OCI-LY3 (cell line): ENCODE measurements at regions not wholly inside any gene's neighbourhood (a gene's known extent, or its start where the extent isn't known, plus 50 kb on each side); places are given as distances from the start of the nearest gene placed in this dataset.

Source experiments
- H2AFZ ChIP-seq: fragments of 200-600, 300-600 bp; shearing (Covaris generic); 2 replicates; pipeline ENCODE4 v1.6.0; 2014; ENCODE audit warnings: antibody characterized with exemption, low read depth, low read length
- H3K27ac ChIP-seq: fragments of 200-600, 300-600 bp; sonication (generic); 2 replicates; pipeline ENCODE4 v1.5.1; 2014; ENCODE audit warnings: mild to moderate bottlenecking, low read length, moderate library complexity, mixed read lengths
- H3K27me3 ChIP-seq: fragments of 200-600, 300-600 bp; sonication (generic); 2 replicates; pipeline ENCODE4 v1.6.1; 2014; ENCODE audit warnings: low read depth, low read length, mixed read lengths
- H3K36me3 ChIP-seq: fragments of 200-600, 300-600 bp; sonication (generic); replicated peaks from 2 replicates; pipeline ENCODE3; 2014; ENCODE audit warnings: low read depth, low read length, mixed read lengths
- H3K4me1 ChIP-seq: fragments of 300-600, 200-600 bp; sonication (generic); 2 replicates; pipeline ENCODE4 v1.6.1; 2014; ENCODE audit warnings: low read length, mixed read lengths
- H3K4me2 ChIP-seq: fragments of 200-600, 300-600 bp; sonication (generic); 2 replicates; pipeline ENCODE4 v1.6.1; 2014; ENCODE audit warnings: low read length, mixed read lengths
- H3K4me3 ChIP-seq: fragments of 300-600, 200-600 bp; sonication (generic); 2 replicates; pipeline ENCODE4 v1.5.1; 2014; ENCODE audit warnings: antibody characterized with exemption, mild to moderate bottlenecking, low read length, moderate library complexity
- H3K79me2 ChIP-seq: fragments of 300-600, 200-600 bp; shearing (Covaris generic); 2 replicates; pipeline ENCODE4 v1.6.1; 2014; ENCODE audit warnings: mild to moderate bottlenecking, low read length, mixed read lengths
- H3K9ac ChIP-seq: fragments of 300-600, 200-600 bp; shearing (Covaris generic); 2 replicates; pipeline ENCODE4 v1.6.0; 2014; ENCODE audit warnings: mild to moderate bottlenecking, low read length, moderate library complexity
- H3K9me3 ChIP-seq: fragments of 200-600, 300-600 bp; shearing (Covaris generic); 2 replicates; pipeline ENCODE4 v1.6.1; 2014; ENCODE audit warnings: low read length, mixed read lengths; ENCODE audit not compliant: insufficient read depth
- H4K20me1 ChIP-seq: fragments of 200-600, 300-600 bp; sonication (generic); 2 replicates; pipeline ENCODE4 v1.6.1; 2016; ENCODE audit warnings: low read length, mixed read lengths; ENCODE audit not compliant: insufficient read depth
- EZH2phosphoT487 ChIP-seq: fragments of 200-600 bp; shearing (Covaris generic); IDR thresholded peaks from 2 replicates; pipeline ENCODE4 v1.6.1; 2018; ENCODE audit warnings: antibody characterized with exemption, mixed run types, low read depth
- TF ChIP-seq, protein P1 (sequence below): fragments of 200-600, 300-600 bp; sonication (generic); IDR thresholded peaks from 2 replicates; pipeline ENCODE4 v1.5.1; 2014; ENCODE audit warnings: antibody characterized with exemption, low read length, low read depth

DNA sequence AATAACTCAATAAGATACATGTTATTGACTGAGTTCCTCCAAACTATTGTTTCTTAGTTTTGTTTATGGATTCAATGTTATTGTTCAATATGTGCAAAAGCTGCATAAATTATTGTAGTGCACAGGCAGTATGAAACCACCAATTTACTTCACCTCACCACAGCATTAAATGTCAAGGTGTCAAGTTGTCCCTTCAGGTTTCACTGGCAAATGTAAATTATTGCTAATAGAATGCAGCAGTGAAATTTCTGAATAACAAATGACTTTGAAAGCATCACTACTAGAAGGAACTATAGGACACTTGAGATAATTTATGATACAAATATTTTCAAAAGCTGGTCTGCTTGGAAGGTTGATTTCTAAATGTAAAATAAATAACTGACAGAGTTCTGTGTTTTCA lies 116.4 kb upstream of the PTPRD start:
- no peak overlapping the region for H3K9ac ChIP-seq
- no peaks in the 10 kb centered on the region for H3K9me3 ChIP-seq
- no peak overlapping the region for H3K4me2 ChIP-seq
- no peaks in the 10 kb centered on the region for H3K4me1 ChIP-seq
- H3K27me3 ChIP-seq: no peaks in the 10 kb centered on the region
- no peaks in the 10 kb centered on the region for H3K36me3 ChIP-seq
- H3K79me2 ChIP-seq: no peaks in the 10 kb centered on the region
- no peak overlapping the region for H2AFZ ChIP-seq
- no peak for TF ChIP-seq EZH2phosphoT487
- TF ChIP-seq, protein P1, sequence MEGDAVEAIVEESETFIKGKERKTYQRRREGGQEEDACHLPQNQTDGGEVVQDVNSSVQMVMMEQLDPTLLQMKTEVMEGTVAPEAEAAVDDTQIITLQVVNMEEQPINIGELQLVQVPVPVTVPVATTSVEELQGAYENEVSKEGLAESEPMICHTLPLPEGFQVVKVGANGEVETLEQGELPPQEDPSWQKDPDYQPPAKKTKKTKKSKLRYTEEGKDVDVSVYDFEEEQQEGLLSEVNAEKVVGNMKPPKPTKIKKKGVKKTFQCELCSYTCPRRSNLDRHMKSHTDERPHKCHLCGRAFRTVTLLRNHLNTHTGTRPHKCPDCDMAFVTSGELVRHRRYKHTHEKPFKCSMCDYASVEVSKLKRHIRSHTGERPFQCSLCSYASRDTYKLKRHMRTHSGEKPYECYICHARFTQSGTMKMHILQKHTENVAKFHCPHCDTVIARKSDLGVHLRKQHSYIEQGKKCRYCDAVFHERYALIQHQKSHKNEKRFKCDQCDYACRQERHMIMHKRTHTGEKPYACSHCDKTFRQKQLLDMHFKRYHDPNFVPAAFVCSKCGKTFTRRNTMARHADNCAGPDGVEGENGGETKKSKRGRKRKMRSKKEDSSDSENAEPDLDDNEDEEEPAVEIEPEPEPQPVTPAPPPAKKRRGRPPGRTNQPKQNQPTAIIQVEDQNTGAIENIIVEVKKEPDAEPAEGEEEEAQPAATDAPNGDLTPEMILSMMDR: no peak
- H4K20me1 ChIP-seq: no peaks in the 10 kb centered on the region
- H3K27ac ChIP-seq: no peak overlapping the region
- no peak overlapping the region for H3K4me3 ChIP-seq

DNA sequence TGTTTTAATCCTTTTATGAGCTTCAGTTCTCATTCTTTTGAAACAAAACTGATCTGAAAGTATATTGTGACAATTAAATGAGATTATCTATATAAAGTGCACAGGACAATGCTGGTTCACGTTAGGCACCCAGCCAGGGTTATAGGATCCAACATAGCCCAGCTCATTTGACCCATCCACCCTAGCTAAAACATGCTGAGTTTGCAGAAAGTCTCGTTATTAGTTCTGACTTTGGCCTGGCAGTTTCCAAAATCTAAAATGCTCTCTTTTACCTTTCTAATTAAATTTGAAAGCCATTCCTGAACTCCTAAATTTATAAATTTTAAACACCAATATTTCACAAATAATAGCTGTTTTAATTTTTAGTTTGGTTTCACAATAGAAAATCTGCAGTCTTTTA lies 131.9 kb upstream of the PTPRD start:
- TF ChIP-seq, protein P1: no peak
- TF ChIP-seq EZH2phosphoT487: no peak
- no peak overlapping the region for H3K4me2 ChIP-seq
- no peaks in the 10 kb centered on the region for H3K79me2 ChIP-seq
- H3K27me3 ChIP-seq: no peaks in the 10 kb centered on the region
- no peaks in the 10 kb centered on the region for H3K4me1 ChIP-seq
- no peak overlapping the region for H3K27ac ChIP-seq
- H4K20me1 ChIP-seq: no peaks in the 10 kb centered on the region
- no peak overlapping the region for H3K9ac ChIP-seq
- no peak overlapping the region for H3K4me3 ChIP-seq
- no peaks in the 10 kb centered on the region for H3K9me3 ChIP-seq
- H3K36me3 ChIP-seq: no peaks in the 10 kb centered on the region
- H2AFZ ChIP-seq: no peak overlapping the region

DNA sequence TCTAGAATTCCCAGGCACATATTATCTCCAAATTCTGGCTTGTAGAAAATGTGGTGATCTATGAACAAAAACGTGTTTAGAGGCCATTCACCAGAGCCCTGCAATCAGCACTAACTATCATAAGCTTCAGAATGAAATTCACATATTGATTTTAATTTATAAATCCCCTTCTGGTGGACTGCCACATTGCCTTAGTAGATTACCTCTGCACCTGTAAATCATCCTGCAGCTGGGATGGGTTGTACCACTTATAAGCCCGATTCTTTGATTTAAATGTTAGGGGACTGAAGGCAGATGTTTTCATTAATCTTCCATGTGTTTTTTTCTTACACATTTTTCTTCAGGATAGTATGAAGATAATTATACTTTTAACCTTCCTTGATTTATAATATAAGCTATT lies 140.7 kb upstream of the PTPRD start:
- Histone ChIP-seq H3K27me3 (no peaks in the 10 kb centered on the region), H2AFZ (no peak overlapping the region), H3K4me3 (no peak overlapping the region), H3K4me2 (no peak overlapping the region), H3K9ac (no peak overlapping the region), H3K9me3 (no peaks in the 10 kb centered on the region), H4K20me1 (no peaks in the 10 kb centered on the region), H3K4me1 (no peaks in the 10 kb centered on the region), H3K36me3 (no peaks in the 10 kb centered on the region), H3K79me2 (no peaks in the 10 kb centered on the region), H3K27ac (no peak overlapping the region)
- TF ChIP-seq, protein P1: no peak
- no peak for TF ChIP-seq EZH2phosphoT487

DNA sequence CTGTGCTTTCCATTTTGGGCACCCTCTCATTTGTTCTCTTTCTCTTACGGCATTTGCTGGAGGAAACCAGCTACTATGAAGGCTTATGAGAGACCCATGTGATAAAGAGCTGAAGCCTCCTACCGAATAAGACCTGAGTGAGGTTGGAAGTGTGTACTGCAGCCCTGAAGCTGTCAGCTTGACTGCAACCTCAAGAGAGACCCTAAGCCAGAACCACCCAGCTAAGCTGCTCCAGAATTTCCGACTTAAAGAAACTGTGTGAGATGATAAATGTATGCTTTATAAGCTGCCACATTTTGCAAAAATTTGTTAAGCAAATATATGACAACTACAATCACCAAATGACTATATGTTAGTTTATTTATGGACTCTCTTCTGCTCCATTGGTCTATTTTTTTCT lies 151.7 kb upstream of the PTPRD start:
- no peaks in the 10 kb centered on the region for H3K9me3 ChIP-seq
- no peak overlapping the region for H2AFZ ChIP-seq
- H4K20me1 ChIP-seq: no peaks in the 10 kb centered on the region
- no peak overlapping the region for H3K9ac ChIP-seq
- H3K27ac ChIP-seq: no peak overlapping the region
- TF ChIP-seq EZH2phosphoT487: no peak
- TF ChIP-seq, protein P1: no peak
- H3K27me3 ChIP-seq: no peaks in the 10 kb centered on the region
- no peaks in the 10 kb centered on the region for H3K79me2 ChIP-seq
- H3K4me2 ChIP-seq: no peak overlapping the region
- H3K4me3 ChIP-seq: no peak overlapping the region
- no peaks in the 10 kb centered on the region for H3K36me3 ChIP-seq
- H3K4me1 ChIP-seq: no peaks in the 10 kb centered on the region
